ENCODE measurements at regions not wholly inside any gene's neighbourhood (a gene's known extent, or its start where the extent isn't known, plus 50 kb on each side); places are given as distances from the start of the nearest gene placed in this dataset.

- no peaks in the 10 kb centered on the region for H3K36me3 ChIP-seq (ENCODE audit: control insufficient read depth in 2 of 2, extremely low read depth in 1 of 2, insufficient read depth in 2 of 2, low read length in 2 of 2)
Measured at GRCh38 chr18:10319914-10320600, 134.4 kb upstream of the APCDD1 start.

GRCh38 chr18:10320791-10321190 is 133.6 kb upstream of the APCDD1 start:
- TF ChIP-seq EZH2 (IDR thresholded peaks at IDR 0.05; ENCODE audit: low read length) (no peak), CTCF (optimal IDR thresholded peaks at IDR 0.05 in 1 of 3, IDR thresholded peaks at IDR 0.05 in 1 of 3, conservative IDR thresholded peaks at IDR 0.05 in 1 of 3; ENCODE audit: extremely low read depth in 1 of 3, insufficient read depth in 2 of 3, low read length in 3 of 3) (no peak)
- no peaks in the 10 kb centered on the region for H3K79me2 ChIP-seq (ENCODE audit: control insufficient read depth, insufficient read depth, low read length)
- H3K9ac ChIP-seq (ENCODE audit: control insufficient read depth, extremely low read depth, insufficient read depth, low read length) = no peak overlapping the region
- H3K4me2 ChIP-seq (ENCODE audit: control insufficient read depth, extremely low read depth, insufficient read depth, low read depth, low read length) = no peak overlapping the region
- H3K9me1 ChIP-seq (ENCODE audit: control insufficient read depth, extremely low read depth, insufficient read depth, low read length) = no peaks in the 10 kb centered on the region
- no peak overlapping the region for H2AFZ ChIP-seq (ENCODE audit: control insufficient read depth, low read length)
- H3K4me3 ChIP-seq (ENCODE audit: control insufficient read depth in 2 of 3, extremely low read depth in 1 of 3, insufficient read depth in 2 of 3, low read depth in 1 of 3, low read length in 3 of 3) = no peak overlapping the region
- DNase-seq (ENCODE audit: low read depth, low spot score) (no peak), FAIRE-seq (no peak)
- H3K4me1 ChIP-seq (ENCODE audit: control insufficient read depth, extremely low read depth, insufficient read depth, low read length) = no peaks in the 10 kb centered on the region
- H3K9me3 ChIP-seq (ENCODE audit: control insufficient read depth, low read depth, low read length) = no peaks in the 10 kb centered on the region
- no peaks in the 10 kb centered on the region for H3K36me3 ChIP-seq (ENCODE audit: control insufficient read depth in 2 of 2, extremely low read depth in 1 of 2, insufficient read depth in 2 of 2, low read length in 2 of 2)
- no peak overlapping the region for H3K27ac ChIP-seq (ENCODE audit: control insufficient read depth, insufficient read depth, low read length)
- dilution Hi-C loops (cut with MboI; ENCODE audit: extremely low pct_ligation_motif_present, low sequenced_read_pairs) = no loop called here
- H4K20me1 ChIP-seq (ENCODE audit: control insufficient read depth, extremely low read depth, insufficient read depth, low read length) = no peaks in the 10 kb centered on the region
- no peaks in the 10 kb centered on the region for H3K27me3 ChIP-seq (ENCODE audit: control insufficient read depth, extremely low read depth, insufficient read depth, low read length)

More at GRCh38 chr18:10319914-10320600, 134.4 kb upstream of the APCDD1 start:
- Histone ChIP-seq H2AFZ (ENCODE audit: control insufficient read depth, low read length) (no peak overlapping the region), H3K4me3 (ENCODE audit: control insufficient read depth in 2 of 3, extremely low read depth in 1 of 3, insufficient read depth in 2 of 3, low read depth in 1 of 3, low read length in 3 of 3) (no peak overlapping the region), H3K27me3 (ENCODE audit: control insufficient read depth, extremely low read depth, insufficient read depth, low read length) (no peaks in the 10 kb centered on the region), H3K9me1 (ENCODE audit: control insufficient read depth, extremely low read depth, insufficient read depth, low read length) (no peaks in the 10 kb centered on the region), H3K9me3 (ENCODE audit: control insufficient read depth, low read depth, low read length) (no peaks in the 10 kb centered on the region), H3K27ac (ENCODE audit: control insufficient read depth, insufficient read depth, low read length) (no peak overlapping the region), H3K9ac (ENCODE audit: control insufficient read depth, extremely low read depth, insufficient read depth, low read length) (no peak overlapping the region), H3K79me2 (ENCODE audit: control insufficient read depth, insufficient read depth, low read length) (no peaks in the 10 kb centered on the region), H3K4me1 (ENCODE audit: control insufficient read depth, extremely low read depth, insufficient read depth, low read length) (no peaks in the 10 kb centered on the region), H4K20me1 (ENCODE audit: control insufficient read depth, extremely low read depth, insufficient read depth, low read length) (no peaks in the 10 kb centered on the region), H3K4me2 (ENCODE audit: control insufficient read depth, extremely low read depth, insufficient read depth, low read depth, low read length) (no peak overlapping the region)
- FAIRE-seq = no peak
- DNase-seq (ENCODE audit: low read depth, low spot score) = no peak
- dilution Hi-C loops (cut with MboI; ENCODE audit: extremely low pct_ligation_motif_present, low sequenced_read_pairs) = no loop called here
- TF ChIP-seq CTCF (optimal IDR thresholded peaks at IDR 0.05 in 1 of 3, IDR thresholded peaks at IDR 0.05 in 1 of 3, conservative IDR thresholded peaks at IDR 0.05 in 1 of 3; ENCODE audit: extremely low read depth in 1 of 3, insufficient read depth in 2 of 3, low read length in 3 of 3) (no peak), EZH2 (IDR thresholded peaks at IDR 0.05; ENCODE audit: low read length) (no peak)

All from keratinocyte (primary cell).